Left renal cortex interstitium (tissue), 4 donors: ENCODE measurements at regions not wholly inside any gene's neighbourhood (a gene's known extent, or its start where the extent isn't known, plus 50 kb on each side); places are given as distances from the start of the nearest gene placed in this dataset.

Experiments used
- DNase-seq, 4 donors: peaks; one replicate each; pipeline ENCODE4 v3.0.0-alpha.2; 2013; ENCODE audit warnings: low read depth in 4 of 4, low spot score in 2 of 4, missing footprints in 1 of 4

- no peak for DNase-seq
Measured at GRCh38 chr14:80146941-80147340, 64.4 kb downstream of the DIO2 start.

- DNase-seq, result no peak
Measured at GRCh38 chr14:80136358-80136757, 74.9 kb downstream of the DIO2 start.

- no peak for DNase-seq
Measured at GRCh38 chr14:80135305-80136088, 75.8 kb downstream of the DIO2 start.

GRCh38 chr14:80134321-80134720 is 77.0 kb downstream of the DIO2 start:
- DNase-seq, result no peak

- no peak for DNase-seq
Measured at GRCh38 chr14:80133457-80133856, 77.8 kb downstream of the DIO2 start.

- DNase-seq, result no peak
Measured at GRCh38 chr14:80127466-80127865, 83.8 kb downstream of the DIO2 start.

GRCh38 chr14:80124794-80125193 is 86.5 kb downstream of the DIO2 start:
- DNase-seq, result no peak

GRCh38 chr14:80117876-80118275 is 93.4 kb downstream of the DIO2 start:
- no peak for DNase-seq

GRCh38 chr14:80116157-80116556 is 95.1 kb downstream of the DIO2 start:
- DNase-seq, result no peak

- DNase-seq, result no peak
Measured at GRCh38 chr14:80110721-80111120, 100.6 kb downstream of the DIO2 start.

- no peak for DNase-seq
Measured at GRCh38 chr14:80109055-80109454, 102.2 kb downstream of the DIO2 start.

- no peak for DNase-seq
Measured at GRCh38 chr14:80108430-80108829, 102.9 kb downstream of the DIO2 start.

GRCh38 chr14:80105488-80105994 is 105.8 kb downstream of the DIO2 start:
- no peak for DNase-seq

GRCh38 chr14:80101835-80102234 is 109.5 kb downstream of the DIO2 start:
- DNase-seq, result no peak

- DNase-seq, result no peak
Measured at GRCh38 chr14:80100681-80101080, 110.6 kb downstream of the DIO2 start.

- DNase-seq, result no peak
Measured at GRCh38 chr14:80095623-80096022, 115.7 kb downstream of the DIO2 start.

GRCh38 chr14:80087411-80087810 is 123.9 kb downstream of the DIO2 start:
- no peak for DNase-seq

GRCh38 chr14:80084196-80084595 is 127.1 kb downstream of the DIO2 start:
- DNase-seq, result no peak

- no peak for DNase-seq
Measured at GRCh38 chr14:80080601-80081000, 130.7 kb downstream of the DIO2 start.

- DNase-seq, result no peak
Measured at GRCh38 chr14:80078501-80078900, 132.8 kb downstream of the DIO2 start.

- DNase-seq, result no peak
Measured at GRCh38 chr14:80077262-80077661, 134.0 kb downstream of the DIO2 start.

GRCh38 chr14:80074900-80075574 is 136.3 kb downstream of the DIO2 start:
- DNase-seq, result no peak
